DOHH2 (cell line): ENCODE measurements at regions not wholly inside any gene's neighbourhood (a gene's known extent, or its start where the extent isn't known, plus 50 kb on each side); places are given as distances from the start of the nearest gene placed in this dataset.

Experiments used
- CTCF ChIP-seq: fragments of 200-600 bp; sonication (generic); IDR thresholded peaks from one replicate; pipeline ENCODE4 v1.5.1; 2014; ENCODE audit warnings: antibody characterized with exemption, mild to moderate bottlenecking, low read depth, low read length; ENCODE audit not compliant: poor library complexity, severe bottlenecking
- EZH2phosphoT487 ChIP-seq: fragments of 200-600 bp; sonication (generic); IDR thresholded peaks from 2 replicates; pipeline ENCODE4 v1.6.1; 2017; ENCODE audit warnings: borderline replicate concordance, mild to moderate bottlenecking, antibody characterized with exemption, low read length, moderate library complexity, mixed read lengths

- TF ChIP-seq CTCF (no peak), EZH2phosphoT487 (no peak)
Observed at GRCh38 chr10:29795850-29796249, 161.1 kb upstream of the SVIL start.
